NCI-H1092 (cell line): ENCODE measurements at regions not wholly inside any gene's neighbourhood (a gene's known extent, or its start where the extent isn't known, plus 50 kb on each side); places are given as distances from the start of the nearest gene placed in this dataset.
A peak's percentile ranks its signal among the peaks of the same experiment; 100 is the strongest.
"Not testable (repeated sequence)": the region's sequence is repeated elsewhere in the genome, so short reads cannot be mapped to it uniquely, and the experiment has no call there.

Experiments used
- DNase-seq: peaks from one replicate; lab custom pipeline; 2025; lab: John Stamatoyannopoulos, UW

GRCh38 chr7:69192134-69192533, 406.1 kb upstream of the AUTS2 start:
- DNase-seq = no peak

DNA sequence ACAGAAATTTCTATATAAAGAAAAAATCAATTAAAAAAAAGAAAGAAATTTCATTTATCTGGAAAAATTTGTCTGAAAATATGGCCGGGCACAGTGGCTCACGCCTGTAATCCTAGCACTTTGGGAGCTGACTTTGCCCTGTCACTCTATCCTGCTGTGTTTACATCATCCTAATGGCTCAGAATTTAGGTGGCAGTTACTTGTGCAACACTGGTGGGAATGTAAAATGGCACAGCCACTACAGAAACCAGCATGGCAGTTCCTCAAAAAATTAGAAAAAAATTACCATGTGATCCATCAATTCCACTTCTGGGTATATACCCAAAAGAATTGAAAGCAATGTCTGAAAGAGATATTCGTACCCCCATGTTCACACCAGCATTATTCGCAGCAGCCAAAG, 405.2 kb upstream of the AUTS2 start:
- DNase-seq = no peak

GRCh38 chr7:69196593-69196992, 401.7 kb upstream of the AUTS2 start:
- no peak for DNase-seq

- no peak for DNase-seq
These were observed 400.0 kb upstream of the AUTS2 start for GRCh38 chr7:69198250-69198649.

- DNase-seq = no peak
These were observed 399.2 kb upstream of the AUTS2 start for GRCh38 chr7:69199041-69199440.

DNA sequence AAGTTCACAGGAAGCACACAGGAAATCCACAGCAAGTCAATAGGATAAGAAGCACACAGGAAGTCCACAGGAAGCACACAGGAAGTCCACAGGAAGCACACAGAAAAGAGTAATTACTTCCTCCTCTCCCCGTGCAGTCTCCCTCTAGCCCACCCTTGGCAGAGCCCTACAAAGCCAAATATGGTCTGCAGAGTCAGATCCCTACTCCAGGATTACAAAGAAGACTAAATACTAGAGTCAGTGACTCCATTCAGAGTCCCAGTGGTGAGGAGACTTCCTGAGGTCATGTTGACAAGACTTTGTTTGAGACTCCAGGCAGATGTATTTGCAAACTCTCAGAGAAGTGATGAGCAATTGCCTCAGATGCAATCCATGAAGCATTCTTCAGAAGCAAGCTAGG, 398.6 kb upstream of the AUTS2 start:
- no peak for DNase-seq

GRCh38 chr7:69203871-69204270, 394.4 kb upstream of the AUTS2 start:
- DNase-seq = no peak

DNA sequence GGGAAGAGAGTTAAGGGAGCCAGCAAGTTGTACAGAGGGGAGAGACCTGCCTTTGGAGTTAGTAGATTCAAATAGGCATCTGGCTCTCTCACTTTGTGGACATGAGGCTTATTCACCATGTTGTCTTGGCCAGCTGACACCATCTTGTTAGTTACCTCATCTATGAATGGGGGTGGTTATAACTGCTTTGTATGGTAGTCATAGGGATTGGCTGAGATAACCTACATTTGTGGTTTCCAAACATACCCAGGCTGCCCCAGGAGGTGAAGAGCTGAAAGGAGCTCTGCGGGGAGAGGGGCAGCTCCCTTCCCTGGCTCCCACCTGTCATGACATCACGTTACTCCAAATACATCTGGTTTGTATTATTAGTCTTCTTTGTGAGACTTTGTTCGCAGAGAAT, 393.3 kb upstream of the AUTS2 start:
- DNase-seq = no peak

DNA sequence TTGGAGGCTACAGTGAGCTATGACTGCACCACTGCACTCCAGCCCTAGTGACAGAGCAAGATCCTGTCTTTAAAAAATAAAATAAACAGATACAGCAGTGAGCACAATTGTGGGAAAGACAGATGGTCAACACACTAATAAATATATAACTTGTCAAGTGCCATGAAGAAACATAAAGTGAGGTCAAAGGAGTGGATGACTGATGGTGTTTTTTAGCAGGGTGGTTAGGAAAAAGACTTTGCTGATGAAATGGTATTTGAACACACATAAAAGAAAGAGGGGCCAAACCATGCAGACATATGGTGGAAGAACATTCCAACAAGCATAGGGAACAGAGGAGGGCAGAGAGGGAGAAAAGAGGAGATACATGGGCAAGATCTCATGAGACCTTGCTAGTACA, 392.7 kb upstream of the AUTS2 start:
- no peak for DNase-seq

DNA sequence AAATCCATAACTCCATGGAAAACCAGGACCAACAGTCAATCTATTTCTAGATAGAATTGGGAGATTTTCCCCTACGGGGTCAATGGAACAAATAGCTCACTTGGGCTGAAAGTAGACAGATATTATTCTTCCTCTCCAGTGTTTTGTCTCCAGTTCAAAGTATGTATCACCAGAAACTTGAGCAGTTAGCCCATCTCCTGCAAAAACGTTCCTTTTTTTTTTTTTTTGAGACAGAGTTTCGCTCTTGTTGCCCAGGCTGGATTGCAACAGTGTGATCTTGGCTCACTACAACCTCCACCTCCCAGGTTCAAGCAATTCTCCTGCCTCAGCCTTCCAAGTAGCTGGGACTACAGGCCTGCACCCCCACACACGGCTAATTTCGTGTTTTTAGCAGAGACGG, 390.0 kb upstream of the AUTS2 start:
- DNase-seq = no peak

GRCh38 chr7:69208848-69209247, 389.4 kb upstream of the AUTS2 start:
- no peak for DNase-seq

DNA sequence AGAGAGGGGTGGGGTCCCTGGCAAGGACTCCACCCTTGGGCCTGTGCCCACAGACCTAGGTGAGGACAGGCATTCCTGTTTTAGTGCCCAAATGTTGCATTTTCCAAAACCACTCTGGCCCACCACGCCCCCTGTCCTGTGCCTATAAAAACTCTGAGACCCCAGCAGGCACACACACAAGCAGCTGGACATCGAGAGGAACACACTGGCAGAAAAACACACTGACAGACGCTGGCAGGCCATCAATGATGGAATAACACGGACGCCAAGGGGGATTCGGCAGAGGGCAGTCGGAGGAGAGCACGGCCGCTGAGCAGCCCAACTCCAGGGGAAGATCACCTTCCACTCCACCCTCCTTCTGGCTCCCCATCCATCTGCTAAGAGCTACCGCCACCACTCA, 386.9 kb upstream of the AUTS2 start:
- DNase-seq = no peak

DNA sequence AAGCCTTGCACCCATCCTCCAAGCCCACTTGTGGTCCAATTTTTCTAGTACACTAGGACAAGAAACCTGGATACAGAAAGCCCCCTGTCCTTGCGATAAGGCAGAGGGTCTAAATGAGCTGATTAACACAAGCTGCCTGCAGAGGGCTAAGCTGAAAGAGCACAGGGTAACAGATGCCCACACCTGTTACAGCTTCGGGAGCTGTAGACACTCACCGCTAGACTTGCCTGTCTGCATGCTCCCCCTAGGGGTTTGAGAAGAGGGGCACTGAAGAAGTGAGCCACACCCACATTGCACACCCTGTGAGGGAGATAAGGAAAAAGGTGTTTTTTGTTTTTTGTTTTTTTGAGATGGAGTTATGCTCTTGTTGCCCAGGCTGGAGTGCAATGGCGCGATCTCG, 386.5 kb upstream of the AUTS2 start:
- DNase-seq = peak; percentile 77

GRCh38 chr7:69213878-69214277, 384.4 kb upstream of the AUTS2 start:
- DNase-seq = no peak

- not testable (repeated sequence) for DNase-seq
These were observed 382.8 kb upstream of the AUTS2 start for GRCh38 chr7:69215516-69215915.

- DNase-seq = no peak
These were observed 380.5 kb upstream of the AUTS2 start for GRCh38 chr7:69217516-69218350.

- no peak for DNase-seq
These were observed 379.7 kb upstream of the AUTS2 start for GRCh38 chr7:69218576-69218975.

DNA sequence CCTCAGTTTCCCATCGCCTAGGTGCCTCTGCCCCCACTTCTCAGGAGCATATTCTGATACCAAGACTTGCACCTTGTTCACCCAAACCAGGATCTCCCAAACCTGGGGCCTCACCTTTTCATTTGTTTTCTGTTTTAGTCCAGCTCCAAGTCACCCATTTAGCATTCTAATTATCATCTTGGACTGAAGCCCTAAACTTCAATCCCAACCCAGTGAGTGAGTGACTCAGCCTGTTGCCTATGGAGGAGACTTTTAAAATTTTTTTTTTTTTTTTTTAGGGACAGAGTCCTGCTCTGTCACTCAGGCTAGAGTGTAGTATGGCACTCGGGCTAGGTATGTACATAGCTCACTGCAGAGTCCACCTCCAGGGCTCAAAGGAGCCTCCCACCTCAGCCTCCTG, 378.9 kb upstream of the AUTS2 start:
- DNase-seq = no peak

DNA sequence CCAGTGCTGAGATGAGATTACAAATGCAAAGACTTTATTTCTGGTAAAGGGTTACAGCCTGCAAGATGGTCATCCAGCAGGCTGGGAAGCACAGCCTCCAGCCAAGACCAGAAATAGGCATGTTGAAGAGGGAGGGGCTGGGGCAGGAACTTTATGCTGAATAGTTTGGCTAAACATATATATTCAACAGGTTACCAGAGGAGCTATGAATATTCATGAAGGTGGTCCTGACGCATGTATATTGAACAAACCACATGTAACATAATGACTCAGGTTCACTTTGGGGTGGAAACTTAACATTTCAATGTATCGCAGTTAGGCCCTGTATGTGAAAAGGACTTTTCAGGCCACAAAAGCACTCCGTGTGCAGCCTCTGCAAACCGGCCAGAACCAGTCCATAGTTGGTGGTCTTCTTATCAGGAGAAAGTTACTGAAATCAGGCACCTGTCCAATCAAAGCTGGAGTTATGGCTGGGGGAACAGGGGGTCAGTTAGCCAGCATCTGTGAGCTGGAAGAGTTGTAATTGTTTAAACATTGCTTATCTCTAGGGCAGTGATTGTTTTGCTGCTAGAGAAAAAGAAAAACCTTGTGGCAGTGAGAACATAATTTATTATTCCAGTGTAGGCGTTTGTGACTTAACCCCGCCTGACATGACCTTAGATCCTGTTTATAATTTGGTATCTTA, 372.9 kb upstream of the AUTS2 start:
- no peak for DNase-seq

- no peak for DNase-seq
These were observed 370.0 kb upstream of the AUTS2 start for GRCh38 chr7:69228212-69228811.

DNA sequence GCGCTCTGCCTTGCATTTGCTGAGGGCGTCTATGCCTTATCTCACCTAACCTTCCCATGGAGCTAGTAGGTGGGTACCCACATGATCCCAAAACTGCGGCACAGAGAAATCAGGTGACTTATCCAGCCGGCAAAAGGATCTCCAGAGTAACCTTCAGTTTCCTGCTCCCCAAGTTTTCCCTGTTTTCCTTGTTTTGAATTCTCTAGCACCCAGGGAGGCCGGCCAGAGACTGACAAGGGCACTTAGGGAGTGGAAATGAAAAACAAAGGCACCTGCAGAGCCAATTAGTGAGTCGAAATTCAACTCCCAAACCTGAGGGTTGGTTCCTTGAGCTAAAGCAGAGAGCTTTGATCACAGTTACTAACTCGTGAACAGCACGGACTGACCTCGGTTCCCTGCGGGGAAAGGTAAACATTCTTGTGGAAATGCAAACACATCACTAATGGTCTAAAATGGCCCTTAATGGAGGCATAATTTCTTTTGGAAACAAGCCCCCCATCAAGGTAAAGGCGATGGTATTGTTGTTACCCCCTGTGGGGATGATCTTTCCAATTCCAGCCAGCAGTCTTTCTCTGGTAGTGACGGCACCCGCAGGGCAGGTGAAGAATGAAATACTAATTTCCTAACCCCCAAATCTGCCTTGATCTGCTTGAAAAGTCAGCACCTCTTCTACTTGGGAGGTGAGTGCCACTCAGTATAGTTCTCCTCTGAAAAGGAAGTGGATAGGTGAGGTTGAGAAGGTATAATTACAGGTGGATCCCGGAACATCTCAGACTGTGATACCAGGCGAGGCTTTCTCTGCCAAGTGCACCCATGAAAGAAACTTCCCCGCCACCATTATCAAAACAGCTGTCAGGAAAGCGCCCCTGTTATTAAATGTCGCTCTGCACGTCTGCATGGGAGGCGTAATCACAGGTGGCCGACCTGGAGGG, 365.6 kb upstream of the AUTS2 start:
- peak; percentile 98 for DNase-seq

DNA sequence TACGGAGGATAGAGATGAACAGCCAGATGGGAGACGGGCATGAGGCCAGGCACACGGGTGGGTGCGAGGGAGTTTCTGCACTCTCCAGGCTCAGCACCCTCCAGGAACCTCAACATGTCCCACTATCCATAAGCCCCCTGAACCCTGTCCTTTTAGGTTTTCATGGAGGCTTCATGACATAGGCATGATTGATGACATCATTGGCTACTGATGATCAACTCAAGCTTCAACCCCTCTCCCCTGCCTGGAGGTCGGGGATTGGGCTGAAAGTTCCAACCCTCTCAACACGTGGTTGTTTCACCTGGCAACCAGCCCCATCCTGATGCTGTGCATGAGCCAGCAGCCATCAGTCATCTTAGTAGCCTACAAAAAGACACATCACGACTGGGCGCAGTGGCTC, 360.7 kb upstream of the AUTS2 start:
- DNase-seq = no peak
